ENCODE measurements at regions not wholly inside any gene's neighbourhood (a gene's known extent, or its start where the extent isn't known, plus 50 kb on each side); places are given as distances from the start of the nearest gene placed in this dataset.

- DNase-seq, result no peak
These were observed 92.7 kb downstream of the PCSK1 start for GRCh38 chr5:96340357-96340756.

GRCh38 chr5:96339862-96340261 is 93.2 kb downstream of the PCSK1 start:
- no peak for DNase-seq

GRCh38 chr5:96338624-96339415 is 94.2 kb downstream of the PCSK1 start:
- DNase-seq, result no peak

DNA sequence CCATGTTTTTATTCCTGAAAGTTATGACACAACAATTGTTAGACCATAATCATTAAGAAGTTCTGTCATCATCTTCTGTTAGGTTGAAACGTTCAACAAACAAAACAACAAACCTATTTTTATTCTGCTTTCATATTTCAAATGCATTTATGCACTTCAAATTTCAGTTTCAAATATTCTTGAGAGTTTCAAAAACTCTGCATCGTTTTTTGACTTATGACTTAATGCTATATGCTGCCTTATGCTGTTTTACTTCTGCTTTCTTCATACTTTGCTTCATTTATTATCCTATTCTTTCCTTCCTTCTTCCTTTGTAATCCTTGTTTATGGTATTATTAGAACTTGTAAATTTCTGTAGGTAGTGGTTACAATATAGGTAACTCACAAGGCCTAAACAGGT is 95.0 kb downstream of the PCSK1 start:
- no peak for DNase-seq

DNA sequence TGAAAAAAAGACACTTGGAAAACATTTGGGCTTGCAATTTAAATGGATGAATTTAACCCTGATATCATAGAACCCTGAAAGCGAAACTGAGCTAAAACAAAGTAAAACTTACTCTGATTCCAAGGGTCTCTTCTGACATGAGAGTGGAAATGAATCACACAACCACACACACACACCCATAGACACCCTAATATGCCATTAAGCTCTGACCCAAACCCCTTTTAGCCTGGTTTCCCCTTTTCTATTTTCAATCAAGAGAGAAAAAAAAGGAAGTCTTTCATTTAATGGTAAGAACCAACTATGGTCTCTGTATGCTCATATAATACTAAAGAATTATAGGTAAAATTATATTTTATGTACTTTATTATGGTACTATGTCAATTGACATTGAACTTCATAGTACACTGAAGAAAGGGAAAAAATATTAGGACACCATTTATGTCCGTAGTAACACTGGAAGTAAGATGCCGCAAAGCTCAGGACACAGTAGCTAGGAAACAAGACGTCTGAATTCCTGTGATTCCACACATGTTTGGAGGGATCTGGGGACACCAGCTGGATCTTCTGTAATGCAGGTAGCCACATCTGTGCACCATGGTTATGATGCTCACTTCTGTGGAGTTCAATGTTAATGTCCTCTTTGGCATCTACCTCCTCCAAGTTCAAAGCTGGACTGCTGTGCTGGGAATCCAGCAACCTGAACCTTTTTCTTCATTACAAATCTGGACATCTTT is 95.8 kb downstream of the PCSK1 start:
- DNase-seq, result no peak

GRCh38 chr5:96336351-96336985 is 96.6 kb downstream of the PCSK1 start:
- DNase-seq, result peak; percentile 55

DNA sequence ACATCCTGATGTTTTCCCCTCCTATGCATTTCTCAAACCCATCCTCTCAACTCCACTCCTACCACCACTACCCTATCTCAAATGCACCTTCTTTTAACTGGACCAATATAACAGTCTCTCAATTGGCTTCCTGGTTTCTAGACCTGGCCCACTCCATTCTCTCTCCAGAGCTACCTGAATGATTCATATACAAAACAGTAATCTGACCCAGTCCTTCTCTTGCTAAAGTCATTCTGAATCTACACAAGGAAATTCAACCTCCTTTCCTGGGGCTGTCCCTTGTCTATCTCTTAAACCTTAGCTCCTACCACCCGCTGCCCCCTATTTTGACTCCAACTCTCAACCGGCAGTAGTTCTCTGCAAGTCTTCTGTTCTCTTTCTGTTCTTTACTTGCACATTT is 97.2 kb downstream of the PCSK1 start:
- peak; percentile 16 for DNase-seq

GRCh38 chr5:96333391-96333790 is 99.7 kb downstream of the PCSK1 start:
- DNase-seq, result no peak

- no peak for DNase-seq
These were observed 100.3 kb downstream of the PCSK1 start for GRCh38 chr5:96332535-96333366.

DNA sequence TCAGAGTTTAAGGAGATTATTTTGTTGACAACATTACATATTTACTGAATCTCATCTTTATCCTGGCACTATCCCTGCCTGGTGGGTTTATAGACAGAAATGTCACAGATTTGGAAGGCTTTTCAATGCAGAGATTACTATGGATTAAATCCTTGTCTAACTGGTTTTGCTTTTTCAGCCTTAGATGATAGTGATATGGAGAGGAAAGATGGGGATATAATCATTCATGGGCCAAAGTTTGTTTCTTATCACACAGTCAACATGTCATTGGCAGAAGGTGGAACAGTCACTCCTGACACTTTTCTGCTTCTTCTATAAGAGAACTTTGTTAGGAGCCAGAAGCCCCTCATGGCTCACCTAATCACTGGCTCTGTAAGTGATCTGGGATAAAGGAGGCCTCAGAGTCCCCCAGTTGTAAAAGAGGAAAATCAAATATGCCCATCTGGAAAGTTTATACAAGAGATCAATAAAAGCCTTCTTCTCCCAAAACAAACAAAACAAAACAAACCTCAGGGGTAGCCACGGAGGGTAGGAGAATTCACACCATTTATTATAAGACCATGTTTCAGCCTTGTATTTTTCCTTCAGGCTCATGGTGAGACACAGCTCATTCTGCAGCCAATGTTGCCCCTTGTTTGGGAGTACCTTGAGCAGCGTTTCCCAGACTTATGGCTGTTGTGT is 101.2 kb downstream of the PCSK1 start:
- no peak for DNase-seq

GRCh38 chr5:96331210-96331609 is 101.8 kb downstream of the PCSK1 start:
- DNase-seq, result no peak

- no peak for DNase-seq
These were observed 102.4 kb downstream of the PCSK1 start for GRCh38 chr5:96330530-96331140.

DNA sequence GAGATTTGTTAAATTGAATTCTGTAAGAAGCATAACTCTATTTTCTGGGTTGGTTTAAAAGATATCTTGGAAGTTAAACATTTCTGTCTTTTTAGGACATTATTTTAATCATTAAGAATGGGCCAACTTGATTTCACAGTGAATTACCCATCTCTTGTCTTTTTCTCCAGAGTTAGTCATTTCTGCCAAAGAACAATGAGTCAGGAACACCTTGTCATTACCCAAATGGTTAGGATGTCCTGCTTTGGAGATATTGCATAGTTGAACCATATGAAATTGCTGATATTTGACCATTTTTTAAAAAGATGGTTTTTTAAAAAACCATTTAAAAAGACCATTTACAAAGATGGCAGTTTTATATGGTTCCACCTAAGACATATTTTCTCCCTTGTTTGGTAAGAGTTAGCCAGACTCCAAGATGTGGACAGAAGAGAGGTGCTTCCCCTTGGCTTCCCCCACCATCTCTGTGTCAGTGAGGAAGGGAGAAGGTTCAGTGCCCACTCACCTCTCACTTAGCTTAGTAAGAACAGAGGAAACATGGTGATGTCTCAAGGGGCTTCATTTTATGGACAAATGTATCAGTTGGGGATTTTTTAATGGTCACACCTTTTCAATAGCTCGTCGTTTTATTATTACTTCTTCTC is 103.0 kb downstream of the PCSK1 start:
- DNase-seq, result no peak

DNA sequence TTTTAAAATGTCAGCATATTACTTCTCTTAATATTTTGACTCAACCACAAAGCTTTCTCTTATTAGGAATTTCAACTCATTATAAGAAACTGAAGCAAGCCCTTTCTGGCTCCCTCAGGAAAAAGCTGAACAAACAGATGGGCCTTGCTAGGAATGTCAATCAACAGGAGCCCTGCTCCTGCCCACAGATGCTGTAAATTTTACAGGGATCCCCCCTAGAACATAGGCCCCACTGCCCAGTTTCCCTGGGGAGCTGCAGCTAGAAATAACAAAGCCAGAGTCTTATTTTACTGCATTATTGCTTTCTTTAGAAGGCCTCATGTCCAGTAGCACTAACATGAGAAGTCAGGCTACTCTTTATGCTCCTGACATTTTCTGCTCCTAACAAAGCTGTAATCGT is 103.8 kb downstream of the PCSK1 start:
- DNase-seq, result no peak

DNA sequence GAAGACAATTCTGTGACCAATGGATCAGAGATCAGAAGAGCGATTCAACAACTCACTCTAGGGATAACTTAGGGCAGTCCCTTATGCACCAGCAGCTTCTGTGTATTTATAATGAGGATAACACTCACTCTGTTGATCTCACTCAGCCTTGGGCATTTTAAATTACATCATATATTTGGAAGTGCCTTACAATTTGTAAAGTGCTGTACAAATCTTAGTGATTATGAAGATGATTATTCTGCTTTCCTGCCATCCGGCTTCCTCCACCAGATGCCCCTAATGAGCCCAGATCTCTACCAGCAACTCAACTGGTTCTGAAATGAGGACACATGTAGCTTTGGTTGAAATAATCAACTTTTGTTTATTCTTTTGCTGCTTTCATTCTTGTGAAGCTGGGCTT is 105.3 kb downstream of the PCSK1 start:
- peak; percentile 22 for DNase-seq

DNA sequence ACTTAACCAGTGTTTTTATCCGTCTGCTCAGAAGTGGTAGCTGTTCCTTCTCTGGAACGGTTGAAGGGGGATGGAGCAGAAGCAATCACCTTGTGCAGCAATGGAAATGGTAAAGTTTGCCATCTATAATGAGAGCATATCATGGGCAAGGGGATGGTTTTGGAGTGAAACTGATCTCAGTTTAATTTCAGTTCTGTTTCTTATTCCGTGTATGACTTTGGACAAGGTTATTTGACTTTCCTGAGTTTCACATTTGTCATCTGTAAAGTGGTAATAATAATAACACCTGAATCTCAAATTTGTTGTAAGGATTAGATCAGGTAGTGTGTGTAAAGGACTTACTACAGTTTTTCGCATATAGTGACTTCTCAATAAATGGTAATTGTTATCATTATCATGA is 106.1 kb downstream of the PCSK1 start:
- no peak for DNase-seq

DNA sequence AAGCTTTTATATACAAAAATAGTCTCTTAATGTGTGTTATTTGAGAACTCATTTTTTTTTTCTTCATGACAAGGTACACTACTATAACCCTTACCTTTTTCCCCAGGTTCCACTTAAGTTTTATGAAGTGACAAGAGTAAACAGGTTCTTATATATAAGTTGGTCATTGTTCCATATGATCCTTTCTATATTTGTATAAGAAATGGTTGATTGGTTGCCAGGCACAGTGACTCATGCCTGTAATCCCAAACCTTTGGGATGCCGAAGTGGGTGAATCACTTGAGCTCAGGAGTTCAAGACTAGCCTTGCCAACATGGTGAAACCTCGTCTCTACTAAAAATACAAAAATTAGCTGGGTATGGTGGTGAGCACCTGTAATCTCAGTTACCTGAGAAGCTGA is 108.3 kb downstream of the PCSK1 start:
- peak; percentile 81 for DNase-seq

DNA sequence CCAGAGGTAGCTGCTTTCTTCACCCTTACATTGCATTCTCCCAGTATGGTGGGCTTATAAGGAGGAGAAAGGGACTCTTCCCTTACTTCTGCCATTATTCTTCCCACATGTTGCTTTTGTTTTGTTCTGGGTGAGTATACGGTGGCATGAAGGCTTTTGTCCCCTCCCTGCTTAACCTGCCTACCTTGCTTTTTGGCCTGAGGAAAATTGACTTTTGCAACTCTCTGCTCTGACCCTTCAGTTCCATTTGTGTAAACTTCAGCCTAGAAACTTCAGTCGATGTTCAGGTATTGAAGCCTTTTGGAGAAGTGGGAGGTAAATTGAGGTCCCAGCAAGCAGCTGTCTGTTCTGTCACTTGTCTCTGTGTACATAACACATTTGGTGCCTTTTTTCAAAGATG is 110.2 kb downstream of the PCSK1 start:
- no peak for DNase-seq

DNA sequence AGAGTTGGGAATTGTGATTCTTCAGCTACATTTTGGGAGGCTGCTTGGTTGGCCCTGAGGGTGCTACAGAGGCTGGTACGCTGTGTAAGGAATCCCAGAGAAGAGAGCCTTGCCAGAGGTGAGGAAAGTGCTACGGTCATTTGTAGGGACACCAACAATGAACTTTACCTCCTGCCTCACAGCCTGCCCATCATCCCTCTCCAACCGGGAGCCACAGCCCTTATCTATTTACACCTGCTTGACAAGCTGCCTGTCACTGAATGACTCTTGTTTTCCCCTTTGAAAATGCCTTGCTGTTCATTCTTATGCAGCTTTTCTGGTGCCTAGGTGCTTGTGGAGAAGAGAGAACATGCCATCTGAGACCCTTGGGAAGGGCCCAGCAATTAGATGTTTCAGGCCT is 110.8 kb downstream of the PCSK1 start:
- no peak for DNase-seq

DNA sequence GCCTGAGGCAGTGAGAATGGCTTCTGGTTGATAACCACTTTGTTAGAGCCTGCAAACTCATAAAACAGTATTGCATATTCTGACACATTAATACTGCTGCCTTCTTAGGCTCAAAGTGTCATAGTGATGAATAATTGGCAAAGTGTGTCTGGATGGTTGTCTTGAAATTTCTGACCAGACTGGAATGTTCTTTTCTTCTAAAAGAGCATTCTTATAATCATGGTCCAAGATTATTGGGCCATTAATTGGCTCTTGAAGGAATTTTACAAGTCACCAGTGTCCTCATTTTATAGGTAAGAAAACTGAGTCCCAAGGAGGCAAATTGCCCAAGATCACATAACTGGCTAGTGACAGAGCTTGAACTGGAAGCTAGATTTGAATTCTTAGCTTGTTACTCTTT is 111.7 kb downstream of the PCSK1 start:
- no peak for DNase-seq

GRCh38 chr5:96320797-96321196 is 112.3 kb downstream of the PCSK1 start:
- peak; percentile 41 for DNase-seq

Measured in NCI-H226 (cell line).